H1 (cell line): ENCODE measurements at regions not wholly inside any gene's neighbourhood (a gene's known extent, or its start where the extent isn't known, plus 50 kb on each side); places are given as distances from the start of the nearest gene placed in this dataset.
"Not testable (repeated sequence)": the region's sequence is repeated elsewhere in the genome, so short reads cannot be mapped to it uniquely, and the experiment has no call there.

Source experiments
- CTCF ChIA-PET: fragments of 300-600 bp; sonication (Branson Sonifier 250); formaldehyde crosslinking; loops from one replicate; lab custom pipeline; 2021; ENCODE audit not compliant: partially characterized antibody; lab: Charles Lee
- POLR2A ChIA-PET: fragments of 300-600 bp; sonication (Branson Sonifier 250); formaldehyde crosslinking; loops from one replicate; lab custom pipeline; 2021; ENCODE audit warnings: inconsistent platforms; ENCODE audit not compliant: partially characterized antibody; lab: Charles Lee
- DNase-seq, 2 experiments: peaks; one replicate each; pipeline versions ENCODE4 v3.0.0 to v3.0.0-alpha.2; 2010 to 2022; ENCODE audit warnings: low spot score in 2 of 2, low read depth in 1 of 2, mixed read lengths in 1 of 2
- FAIRE-seq: peaks from 2 replicates; lab custom pipeline; 2011; peaks lifted over from hg19 to GRCh38; lab: Jason Lieb, UNC
- H2AFZ ChIP-seq: 2 replicates; pipeline ENCODE4 v1.8.1; 2012; ENCODE audit warnings: low read length, inconsistent platforms
- H2AK5ac ChIP-seq: 2 replicates; pipeline ENCODE4 v1.6.1; 2013; ENCODE audit warnings: low read depth, low read length
- H2BK120ac ChIP-seq: replicated peaks from 2 replicates; pipeline ENCODE3; 2013; ENCODE audit warnings: low read depth, low read length, inconsistent platforms
- H2BK12ac ChIP-seq: 2 replicates; pipeline ENCODE4 v1.6.1; 2013; ENCODE audit warnings: low read depth, low read length
- H2BK15ac ChIP-seq: 2 replicates; pipeline ENCODE4 v1.6.1; 2013; ENCODE audit warnings: low read length
- H2BK20ac ChIP-seq: 2 replicates; pipeline ENCODE4 v1.6.1; 2013; ENCODE audit warnings: low read length
- H2BK5ac ChIP-seq: 2 replicates; pipeline ENCODE4 v1.6.1; 2013; ENCODE audit warnings: low read depth, low read length
- H3K14ac ChIP-seq: 2 replicates; pipeline ENCODE4 v1.6.1; 2013; ENCODE audit warnings: inconsistent platforms; ENCODE audit not compliant: insufficient read length
- H3K18ac ChIP-seq: 2 replicates; pipeline ENCODE4 v1.6.1; 2013; ENCODE audit warnings: low read length; ENCODE audit errors: extremely low read depth
- H3K23ac ChIP-seq: 2 replicates; pipeline ENCODE4 v1.6.1; 2013; ENCODE audit warnings: inconsistent platforms; ENCODE audit not compliant: insufficient read length
- H3K23me2 ChIP-seq: 2 replicates; pipeline ENCODE4 v1.6.1; 2013; ENCODE audit warnings: low read depth, low read length
- H3K27ac ChIP-seq: 2 replicates; pipeline ENCODE4 v1.6.1; 2011; ENCODE audit warnings: low read depth, low read length, inconsistent platforms
- H3K27me3 ChIP-seq, 4 experiments: replicated peaks in 1 of 4; 1 replicate in 1 of 4; 2 replicates in 3 of 4; pipeline versions ENCODE4 v1.6.1 to v1.8.1; 2011 to 2013; ENCODE audit warnings: low read length in 3 of 4, mild to moderate bottlenecking in 3 of 4, inconsistent platforms in 2 of 4, mixed read lengths in 2 of 4, moderate library complexity in 1 of 4; ENCODE audit not compliant: control insufficient read depth in 3 of 4, insufficient read depth in 3 of 4; ENCODE audit errors: extremely low read depth in 1 of 4
- H3K36me3 ChIP-seq, 4 experiments: 2 replicates each; pipeline versions ENCODE4 v1.6.1 to v1.8.1; 2011 to 2013; ENCODE audit warnings: mild to moderate bottlenecking in 4 of 4, low read length in 3 of 4, moderate library complexity in 2 of 4, control low read depth in 1 of 4, inconsistent platforms in 1 of 4; ENCODE audit not compliant: insufficient read depth in 4 of 4, control insufficient read depth in 2 of 4
- H3K4ac ChIP-seq: replicated peaks from 2 replicates; pipeline ENCODE3; 2013; ENCODE audit warnings: low read length, low read depth, mixed read lengths, inconsistent platforms; ENCODE audit not compliant: insufficient read length
- H3K4me1 ChIP-seq, 4 experiments: replicated peaks in 1 of 4; 1 replicate in 1 of 4; 2 replicates in 3 of 4; pipeline versions ENCODE4 v1.6.1 to v1.8.1; 2011 to 2013; ENCODE audit warnings: low read length in 3 of 4, inconsistent platforms in 2 of 4, mixed read lengths in 1 of 4; ENCODE audit not compliant: insufficient read depth in 4 of 4, control insufficient read depth in 3 of 4
- H3K4me2 ChIP-seq, 2 experiments: 2 replicates each; pipeline versions ENCODE4 v1.6.1 to v1.8.1; 2011 to 2013; ENCODE audit warnings: low read depth in 2 of 2, low read length in 2 of 2, control low read depth in 1 of 2, inconsistent platforms in 1 of 2, mild to moderate bottlenecking in 1 of 2; ENCODE audit not compliant: insufficient read depth in 1 of 2
- H3K4me3 ChIP-seq, 4 experiments: fragments of 200-600, 300-600 bp in 1 of 4; sonication (generic), shearing (Covaris generic), sonication (Bioruptor Twin) in 1 of 4; 2 replicates each; pipeline versions ENCODE4 v1.5.1 to v1.8.1; 2011 to 2016; ENCODE audit warnings: low read length in 4 of 4, low read depth in 3 of 4, control low read depth in 2 of 4, inconsistent platforms in 2 of 4, mild to moderate bottlenecking in 2 of 4, mixed read lengths in 1 of 4, moderate library complexity in 1 of 4; ENCODE audit not compliant: insufficient read depth in 2 of 4; ENCODE audit errors: extremely low read depth in 1 of 4
- H3K56ac ChIP-seq: replicated peaks from 2 replicates; pipeline ENCODE3; 2013; ENCODE audit warnings: low read depth, mild to moderate bottlenecking, mixed read lengths, low read length, inconsistent platforms; ENCODE audit not compliant: insufficient read length
- H3K79me1 ChIP-seq: 2 replicates; pipeline ENCODE4 v1.6.1; 2013; ENCODE audit warnings: low read depth, low read length, control low read depth
- H3K79me2 ChIP-seq, 2 experiments: 2 replicates each; pipeline versions ENCODE4 v1.6.1 to v1.8.1; 2012 to 2013; ENCODE audit warnings: low read length in 2 of 2, mild to moderate bottlenecking in 2 of 2, inconsistent platforms in 1 of 2; ENCODE audit not compliant: insufficient read depth in 2 of 2, control insufficient read depth in 1 of 2
- H3K9ac ChIP-seq, 4 experiments: replicated peaks in 1 of 4; 1 replicate in 1 of 4; 2 replicates in 3 of 4; pipeline versions ENCODE4 v1.6.1 to v1.8.1; 2011 to 2013; ENCODE audit warnings: low read depth in 3 of 4, low read length in 3 of 4, control low read depth in 2 of 4, mild to moderate bottlenecking in 2 of 4, moderate library complexity in 2 of 4, inconsistent platforms in 1 of 4; ENCODE audit errors: extremely low read depth in 1 of 4
- H3K9me3 ChIP-seq, 2 experiments: 2 replicates each; pipeline versions ENCODE4 v1.6.1 to v1.8.1; 2012 to 2013; ENCODE audit warnings: mild to moderate bottlenecking in 2 of 2, moderate library complexity in 2 of 2, control low read depth in 1 of 2, inconsistent platforms in 1 of 2, low read depth in 1 of 2, low read length in 1 of 2, mixed read lengths in 1 of 2; ENCODE audit not compliant: insufficient read depth in 2 of 2
- H4K20me1 ChIP-seq, 2 experiments: replicated peaks in 1 of 2; 2 replicates each; pipeline versions ENCODE3 to v1.8.1; 2011 to 2013; ENCODE audit warnings: inconsistent platforms in 2 of 2, low read length in 2 of 2, mild to moderate bottlenecking in 1 of 2; ENCODE audit not compliant: insufficient read depth in 2 of 2, control insufficient read depth in 1 of 2
- H4K5ac ChIP-seq: 2 replicates; pipeline ENCODE4 v1.6.1; 2013; ENCODE audit warnings: low read length, low read depth, mixed read lengths, inconsistent platforms; ENCODE audit not compliant: insufficient read length
- H4K8ac ChIP-seq: 2 replicates; pipeline ENCODE4 v1.8.0; 2013; ENCODE audit warnings: mild to moderate bottlenecking, moderate library complexity, low read length, inconsistent platforms; ENCODE audit not compliant: insufficient read depth; ENCODE audit errors: extremely low read depth
- H4K91ac ChIP-seq: replicated peaks from 2 replicates; pipeline ENCODE3; 2013; ENCODE audit warnings: low read length, mixed read lengths, inconsistent platforms; ENCODE audit not compliant: insufficient read length
- SIRT6 ChIP-seq: IDR thresholded peaks from one replicate; pipeline ENCODE4 v1.7.1; 2012; ENCODE audit warnings: low read length, inconsistent platforms
- WGBS, 2 experiments: shearing (Covaris generic) in 1 of 2; methylation state at CpG; one replicate each; pipeline versions ENCODE4 v1.1.6 to v1.1.7; 2013 to 2015; ENCODE audit warnings: low lambda C conversion rate in 2 of 2, mixed read lengths in 2 of 2, inconsistent platforms in 1 of 2, low coverage in 1 of 2, missing lambda C conversion rate in 1 of 2; ENCODE audit not compliant: insufficient replicate concordance in 2 of 2, insufficient coverage in 1 of 2, insufficient read length in 1 of 2; ENCODE audit errors: extremely low coverage in 1 of 2, missing lambda C conversion rate in 1 of 2; 5-methylcytosine and 5-hydroxymethylcytosine counted together

GRCh38 chr7:66474441-66474840 lies 154.2 kb upstream of the KCTD7 start (continued):
- no peak for TF ChIP-seq SIRT6

- H3K27ac ChIP-seq, H3K4me2 ChIP-seq, FAIRE-seq, H4K8ac ChIP-seq, H3K79me2 ChIP-seq, H3K4me3 ChIP-seq, H3K56ac ChIP-seq, H3K79me1 ChIP-seq, H2BK12ac ChIP-seq, POLR2A ChIA-PET, H3K4me1 ChIP-seq, H3K23me2 ChIP-seq, H2BK15ac ChIP-seq, H3K23ac ChIP-seq, H2BK20ac ChIP-seq, CTCF ChIA-PET, H4K5ac ChIP-seq, H4K91ac ChIP-seq, H2BK120ac ChIP-seq, DNase-seq, H3K9me3 ChIP-seq, H3K36me3 ChIP-seq, H2AK5ac ChIP-seq, H3K14ac ChIP-seq, H2BK5ac ChIP-seq, H3K9ac ChIP-seq, H3K4ac ChIP-seq, H3K27me3 ChIP-seq, H3K18ac ChIP-seq, H2AFZ ChIP-seq, H4K20me1 ChIP-seq: not testable (repeated sequence)
- 100% methylated on average over 3 of the region's 3 CpGs; no CpG with 5 or more reads in 1 of the 2 experiments for WGBS, 2 experiments
Observed at GRCh38 chr7:66476056-66476455, 152.6 kb upstream of the KCTD7 start.
